Right atrium auricular region (tissue), 2 donors: ENCODE measurements at regions not wholly inside any gene's neighbourhood (a gene's known extent, or its start where the extent isn't known, plus 50 kb on each side); places are given as distances from the start of the nearest gene placed in this dataset.

Experiments
- DNase-seq: peaks from one replicate; pipeline ENCODE4 v3.0.0-alpha.2; 2019; ENCODE audit warnings: low spot score
- H3K27ac ChIP-seq, 2 donors: fragments of 200-600 bp; sonication (generic); 1 replicate in 1 of 2; 2 replicates in 1 of 2; pipeline ENCODE4 v1.5.1; 2016 to 2019
- H3K27me3 ChIP-seq, 2 donors: fragments of 200-600 bp; sonication (generic); one replicate each; pipeline versions ENCODE4 v1.5.1 to v1.6.0; 2017 to 2019
- H3K36me3 ChIP-seq: fragments of 200-600 bp; sonication (generic); one replicate; pipeline ENCODE4 v1.5.1; 2016
- H3K4me1 ChIP-seq, 2 donors: fragments of 200-600 bp; sonication (generic); one replicate each; pipeline versions ENCODE4 v1.5.1 to v1.6.0; 2017 to 2019
- H3K4me3 ChIP-seq, 2 donors: fragments of 200-600 bp; sonication (generic); 1 replicate in 1 of 2; 2 replicates in 1 of 2; pipeline ENCODE4 v1.5.1; 2017 to 2019; ENCODE audit warnings: mild to moderate bottlenecking in 1 of 2, moderate library complexity in 1 of 2
- H3K9me3 ChIP-seq, 2 donors: fragments of 200-600 bp; sonication (generic); one replicate each; pipeline ENCODE4 v1.5.1; 2019
- TF ChIP-seq, protein P1 (sequence below), 2 donors: fragments of 200-600 bp; sonication (generic); IDR thresholded peaks; one replicate each; pipeline ENCODE4 v1.5.1; 2019; ENCODE audit warnings: antibody characterized with exemption in 2 of 2

DNA sequence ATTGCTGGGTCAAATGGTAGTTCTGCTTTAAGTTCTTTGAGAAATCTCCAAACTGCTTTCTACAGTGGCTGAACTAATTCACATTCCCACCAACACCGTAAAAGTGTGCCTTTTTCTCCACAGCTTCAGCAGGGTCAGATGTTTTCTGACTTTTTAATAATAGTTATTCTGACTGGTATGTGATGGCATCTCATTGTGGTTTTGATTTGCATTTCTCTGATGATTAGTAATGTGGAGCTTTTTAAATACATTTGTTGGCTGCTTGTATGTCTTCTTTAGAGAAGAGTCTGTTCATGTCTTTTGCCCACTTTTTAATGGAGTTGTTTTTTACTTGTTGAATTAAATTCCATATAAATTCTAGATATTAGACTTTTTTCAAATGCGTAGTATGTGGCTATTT lies 257.5 kb upstream of the ANKRD50 start:
- Histone ChIP-seq H3K36me3 (no peaks in the 10 kb centered on the region), H3K27ac (no peak overlapping the region), H3K27me3 (no peaks in the 10 kb centered on the region), H3K4me3 (no peak overlapping the region), H3K4me1 (no peaks in the 10 kb centered on the region), H3K9me3 (no peaks in the 10 kb centered on the region)
- TF ChIP-seq, protein P1, sequence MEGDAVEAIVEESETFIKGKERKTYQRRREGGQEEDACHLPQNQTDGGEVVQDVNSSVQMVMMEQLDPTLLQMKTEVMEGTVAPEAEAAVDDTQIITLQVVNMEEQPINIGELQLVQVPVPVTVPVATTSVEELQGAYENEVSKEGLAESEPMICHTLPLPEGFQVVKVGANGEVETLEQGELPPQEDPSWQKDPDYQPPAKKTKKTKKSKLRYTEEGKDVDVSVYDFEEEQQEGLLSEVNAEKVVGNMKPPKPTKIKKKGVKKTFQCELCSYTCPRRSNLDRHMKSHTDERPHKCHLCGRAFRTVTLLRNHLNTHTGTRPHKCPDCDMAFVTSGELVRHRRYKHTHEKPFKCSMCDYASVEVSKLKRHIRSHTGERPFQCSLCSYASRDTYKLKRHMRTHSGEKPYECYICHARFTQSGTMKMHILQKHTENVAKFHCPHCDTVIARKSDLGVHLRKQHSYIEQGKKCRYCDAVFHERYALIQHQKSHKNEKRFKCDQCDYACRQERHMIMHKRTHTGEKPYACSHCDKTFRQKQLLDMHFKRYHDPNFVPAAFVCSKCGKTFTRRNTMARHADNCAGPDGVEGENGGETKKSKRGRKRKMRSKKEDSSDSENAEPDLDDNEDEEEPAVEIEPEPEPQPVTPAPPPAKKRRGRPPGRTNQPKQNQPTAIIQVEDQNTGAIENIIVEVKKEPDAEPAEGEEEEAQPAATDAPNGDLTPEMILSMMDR (IDR thresholded peaks at IDR 0.05): no peak
- DNase-seq: no peak

DNA sequence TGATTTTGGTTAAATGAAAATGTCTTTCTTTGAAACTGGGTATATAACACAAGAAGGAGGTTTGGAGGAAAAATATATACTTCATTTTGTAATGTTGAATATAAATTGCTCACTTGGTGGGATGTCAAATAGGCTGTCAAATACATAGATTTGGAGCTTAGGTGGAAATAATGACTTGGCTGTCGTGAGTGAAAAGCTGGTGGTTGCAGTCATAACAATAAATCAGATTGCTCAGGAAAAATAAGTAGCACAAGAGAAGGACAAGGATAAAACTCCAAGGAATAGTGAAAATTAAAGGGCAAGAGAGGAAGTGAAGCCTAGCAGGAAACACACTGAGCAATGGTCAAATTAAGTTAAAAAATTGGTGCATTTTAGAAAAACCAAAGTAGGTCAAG lies 253.0 kb upstream of the ANKRD50 start:
- Histone ChIP-seq H3K4me3 (no peak overlapping the region), H3K4me1 (no peaks in the 10 kb centered on the region), H3K27me3 (no peaks in the 10 kb centered on the region), H3K9me3 (peaks cover 4 to 12% of the 10 kb centered on the region in 2 donors), H3K36me3 (no peaks in the 10 kb centered on the region), H3K27ac (no peak overlapping the region)
- no peak for DNase-seq
- TF ChIP-seq, protein P1 (IDR thresholded peaks at IDR 0.05): no peak

DNA sequence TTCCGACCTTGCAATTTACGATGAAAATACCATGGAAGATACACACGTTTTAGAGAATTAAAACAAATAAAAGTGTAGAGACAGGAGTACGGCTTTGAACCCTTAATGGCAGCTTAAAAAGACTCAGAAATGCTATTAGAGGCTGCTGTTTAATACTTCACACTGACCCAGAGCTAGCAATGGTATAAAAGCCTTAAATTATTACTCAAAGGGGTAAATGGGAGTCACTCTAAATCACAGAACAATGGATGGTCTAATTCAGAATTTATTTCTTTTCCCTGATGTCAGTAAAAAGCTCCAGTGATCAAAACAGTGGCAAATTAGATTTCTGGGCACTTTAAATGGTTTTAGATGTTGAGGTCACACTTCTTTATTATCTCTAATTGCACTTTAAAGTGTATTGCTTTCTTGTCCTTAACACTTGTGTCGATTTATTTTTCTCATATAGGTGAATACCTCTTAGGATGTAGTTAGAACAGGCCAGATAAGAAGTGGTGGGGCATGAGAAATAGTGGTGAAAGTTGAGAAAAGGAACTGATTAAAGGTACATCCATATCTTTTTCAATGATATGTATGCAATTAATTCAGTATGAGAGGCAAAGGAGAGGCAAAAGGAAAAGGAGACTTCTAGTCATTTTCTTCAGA lies 252.4 kb upstream of the ANKRD50 start:
- Histone ChIP-seq H3K9me3 (peaks cover 4 to 12% of the 10 kb centered on the region in 2 donors), H3K4me3 (no peak overlapping the region)

DNA sequence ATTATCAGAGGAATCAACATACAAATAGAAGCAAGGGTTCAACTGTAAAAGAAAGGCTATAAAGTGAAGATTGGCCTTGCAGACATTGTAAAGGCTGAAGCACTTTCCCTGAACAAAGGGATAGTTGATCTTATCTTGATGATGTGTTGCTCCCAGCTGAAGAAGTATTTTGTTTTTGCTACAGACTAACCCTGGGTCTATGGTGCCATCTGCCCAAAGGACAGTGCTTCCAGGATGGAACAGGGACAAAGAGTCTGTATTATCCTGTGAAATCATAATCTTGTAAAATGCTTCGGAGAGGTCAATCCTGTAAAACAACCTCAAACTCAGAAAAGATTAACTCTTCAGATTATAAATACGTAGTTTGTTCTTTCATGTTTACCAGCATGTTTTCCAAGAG lies 251.7 kb upstream of the ANKRD50 start:
- H3K36me3 ChIP-seq: no peaks in the 10 kb centered on the region
- no peak for DNase-seq
- no peaks in the 10 kb centered on the region for H3K27me3 ChIP-seq
- TF ChIP-seq, protein P1 (IDR thresholded peaks at IDR 0.05): no peak
- no peaks in the 10 kb centered on the region for H3K4me1 ChIP-seq
- no peak overlapping the region for H3K27ac ChIP-seq
- H3K9me3 ChIP-seq: peaks cover 4 to 12% of the 10 kb centered on the region in 2 donors
- H3K4me3 ChIP-seq: no peak overlapping the region

More for the DNA sequence above, 252.4 kb upstream of the ANKRD50 start:
- no peak for DNase-seq
- TF ChIP-seq, protein P1 (IDR thresholded peaks at IDR 0.05): no peak
- no peaks in the 10 kb centered on the region for H3K4me1 ChIP-seq
- no peak overlapping the region for H3K27ac ChIP-seq
- H3K27me3 ChIP-seq: no peaks in the 10 kb centered on the region
- H3K36me3 ChIP-seq: no peaks in the 10 kb centered on the region

DNA sequence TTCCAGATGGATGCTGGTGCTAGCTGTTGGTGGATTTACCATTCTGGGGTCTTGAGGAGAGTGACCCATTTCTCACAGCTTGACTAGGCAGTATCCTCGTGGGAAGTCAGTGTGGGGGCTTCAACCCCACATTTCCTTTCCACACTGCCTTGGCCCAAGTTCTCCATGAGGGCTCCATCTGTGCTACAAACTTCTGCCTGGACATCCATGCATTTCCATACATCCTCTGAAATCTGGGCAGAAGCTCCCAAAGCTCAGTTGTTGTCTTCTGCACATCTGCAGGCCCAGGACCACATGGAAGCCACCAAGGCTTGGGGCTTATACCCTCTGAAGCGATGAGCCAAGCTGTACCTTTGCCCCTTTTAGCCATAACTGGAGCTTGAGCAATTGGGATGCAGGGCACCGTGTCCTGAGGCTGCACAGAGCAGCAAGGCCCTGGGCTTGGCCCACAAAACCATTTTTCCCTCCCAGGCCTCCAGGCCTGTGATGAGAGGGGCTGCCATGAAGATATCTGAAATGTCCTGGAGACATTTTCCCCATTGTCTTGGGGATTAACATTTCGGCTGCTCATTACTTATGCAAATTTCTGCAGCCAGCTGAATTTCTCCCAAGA lies 248.7 kb upstream of the ANKRD50 start:
- peaks cover 4 to 12% of the 10 kb centered on the region in 2 donors for H3K9me3 ChIP-seq
- DNase-seq: no peak
- no peaks in the 10 kb centered on the region for H3K4me1 ChIP-seq
- H3K4me3 ChIP-seq: no peak overlapping the region
- TF ChIP-seq, protein P1 (IDR thresholded peaks at IDR 0.05): no peak
- no peak overlapping the region for H3K27ac ChIP-seq
- no peaks in the 10 kb centered on the region for H3K27me3 ChIP-seq
- no peaks in the 10 kb centered on the region for H3K36me3 ChIP-seq
